SK-N-SH treated with all-trans-retinoic acid at 6 μM for 48 hours (cell line): ENCODE measurements at regions not wholly inside any gene's neighbourhood (a gene's known extent, or its start where the extent isn't known, plus 50 kb on each side); places are given as distances from the start of the nearest gene placed in this dataset.

ENCODE experiments used
- ARNTL ChIP-seq: fragments of 450-650 bp; formaldehyde crosslinking; IDR thresholded peaks from 2 replicates; pipeline ENCODE4 v1.5.0; 2020; ENCODE audit warnings: low read depth, mild to moderate bottlenecking, moderate library complexity, borderline replicate concordance
- ESRRG ChIP-seq: fragments of 250-450 bp; sonication (Bioruptor Pico); IDR thresholded peaks from 2 replicates; pipeline ENCODE4 v1.6.1; 2021; ENCODE audit warnings: mild to moderate bottlenecking
- GLIS3 ChIP-seq: fragments of 250-450 bp; sonication (Bioruptor Pico); IDR thresholded peaks from 2 replicates; pipeline ENCODE4 v1.5.0; 2020; ENCODE audit warnings: mild to moderate bottlenecking, moderate library complexity
- TCF4 ChIP-seq: fragments of 250-450 bp; sonication (Bioruptor Pico); IDR thresholded peaks from 2 replicates; pipeline ENCODE4 v1.8.0; 2021; ENCODE audit warnings: mild to moderate bottlenecking, moderate library complexity, borderline replicate concordance
- TOX ChIP-seq: fragments of 250-450 bp; sonication (Bioruptor Pico); IDR thresholded peaks from 2 replicates; pipeline ENCODE4 v1.8.0; 2021; ENCODE audit warnings: mild to moderate bottlenecking, moderate library complexity, borderline replicate concordance
- ZFP30 ChIP-seq: fragments of 450-650 bp; formaldehyde crosslinking; IDR thresholded peaks from 2 replicates; pipeline ENCODE4 v1.5.0; 2022; ENCODE audit warnings: mild to moderate bottlenecking, moderate library complexity
- ZNF565 ChIP-seq: fragments of 450-650 bp; formaldehyde crosslinking; conservative IDR thresholded peaks from 2 replicates; pipeline ENCODE4 v1.5.0; 2020; ENCODE audit warnings: low read depth, mild to moderate bottlenecking, moderate library complexity
- TF ChIP-seq, protein P1 (sequence below): fragments of 250-450 bp; sonication (Bioruptor Pico); IDR thresholded peaks from 2 replicates; pipeline ENCODE4 v1.5.1; 2020; ENCODE audit warnings: low read depth, mild to moderate bottlenecking, moderate library complexity

- TF ChIP-seq TOX (CRISPR knock-in tag) (no peak), ZFP30 (CRISPR knock-in tag) (no peak), ARNTL (CRISPR knock-in tag) (no peak), TCF4 (CRISPR knock-in tag) (no peak), ZNF565 (CRISPR knock-in tag) (no peak), GLIS3 (no peak), ESRRG (CRISPR knock-in tag) (no peak)
- TF ChIP-seq, protein P1, sequence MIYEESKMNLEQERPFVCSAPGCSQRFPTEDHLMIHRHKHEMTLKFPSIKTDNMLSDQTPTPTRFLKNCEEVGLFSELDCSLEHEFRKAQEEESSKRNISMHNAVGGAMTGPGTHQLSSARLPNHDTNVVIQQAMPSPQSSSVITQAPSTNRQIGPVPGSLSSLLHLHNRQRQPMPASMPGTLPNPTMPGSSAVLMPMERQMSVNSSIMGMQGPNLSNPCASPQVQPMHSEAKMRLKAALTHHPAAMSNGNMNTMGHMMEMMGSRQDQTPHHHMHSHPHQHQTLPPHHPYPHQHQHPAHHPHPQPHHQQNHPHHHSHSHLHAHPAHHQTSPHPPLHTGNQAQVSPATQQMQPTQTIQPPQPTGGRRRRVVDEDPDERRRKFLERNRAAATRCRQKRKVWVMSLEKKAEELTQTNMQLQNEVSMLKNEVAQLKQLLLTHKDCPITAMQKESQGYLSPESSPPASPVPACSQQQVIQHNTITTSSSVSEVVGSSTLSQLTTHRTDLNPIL (CRISPR knock-in tag): no peak
Measured at GRCh38 chr1:114208106-114208505, 54.4 kb upstream of the SYT6 start.
